Inferior parietal cortex (tissue), 1 donor: ENCODE measurements at regions not wholly inside any gene's neighbourhood (a gene's known extent, or its start where the extent isn't known, plus 50 kb on each side); places are given as distances from the start of the nearest gene placed in this dataset.
A peak's percentile ranks its signal among the peaks of the same experiment; 100 is the strongest.

Experiments
- DNase-seq: peaks from one replicate; pipeline ENCODE4 v3.0.0-alpha.2; 2016; ENCODE audit errors: extremely low spot score

GRCh38 chr3:43180694-43181093, 74.8 kb upstream of the POMGNT2 start:
- no peak for DNase-seq

- DNase-seq = no peak
Measured at GRCh38 chr3:43180027-43180426, 74.1 kb upstream of the POMGNT2 start.

GRCh38 chr3:43178891-43179366, 73.0 kb upstream of the POMGNT2 start:
- no peak for DNase-seq

GRCh38 chr3:43177085-43177484, 71.2 kb upstream of the POMGNT2 start:
- no peak for DNase-seq

- DNase-seq = no peak
Measured at GRCh38 chr3:43176666-43177065, 70.8 kb upstream of the POMGNT2 start.

- no peak for DNase-seq
Measured at GRCh38 chr3:43175541-43175940, 69.7 kb upstream of the POMGNT2 start.

GRCh38 chr3:43173949-43174348, 68.1 kb upstream of the POMGNT2 start:
- no peak for DNase-seq

GRCh38 chr3:43171748-43172147, 65.9 kb upstream of the POMGNT2 start:
- DNase-seq = no peak

GRCh38 chr3:43170553-43170952, 64.7 kb upstream of the POMGNT2 start:
- no peak for DNase-seq

- no peak for DNase-seq
Measured at GRCh38 chr3:43169987-43170386, 64.1 kb upstream of the POMGNT2 start.

- no peak for DNase-seq
Measured at GRCh38 chr3:43166406-43166805, 60.5 kb upstream of the POMGNT2 start.

GRCh38 chr3:43165786-43166185, 59.9 kb upstream of the POMGNT2 start:
- no peak for DNase-seq

GRCh38 chr3:43163895-43164493, 58.1 kb upstream of the POMGNT2 start:
- DNase-seq = no peak

- DNase-seq = peak; percentile 69
Measured at GRCh38 chr3:43162230-43163084, 56.6 kb upstream of the POMGNT2 start.

GRCh38 chr3:43161684-43162229, 55.9 kb upstream of the POMGNT2 start:
- DNase-seq = no peak

- no peak for DNase-seq
Measured at GRCh38 chr3:43160664-43161063, 54.8 kb upstream of the POMGNT2 start.

GRCh38 chr3:43159876-43160255, 54.0 kb upstream of the POMGNT2 start:
- no peak for DNase-seq

- no peak for DNase-seq
Measured at GRCh38 chr3:43159131-43159875, 53.4 kb upstream of the POMGNT2 start.

- DNase-seq = no peak
Measured at GRCh38 chr3:43156812-43157455, 51.1 kb upstream of the POMGNT2 start.

GRCh38 chr3:43155464-43156121, 49.7 kb upstream of the POMGNT2 start:
- peak; percentile 72 for DNase-seq
